ENCODE measurements at regions not wholly inside any gene's neighbourhood (a gene's known extent, or its start where the extent isn't known, plus 50 kb on each side); places are given as distances from the start of the nearest gene placed in this dataset.
"Not testable (repeated sequence)": the region's sequence is repeated elsewhere in the genome, so short reads cannot be mapped to it uniquely, and the experiment has no call there.

- no peak for TF ChIP-seq CTCF (IDR thresholded peaks at IDR 0.05; ENCODE audit: low read depth, low read length, missing control alignments)
- no peak for DNase-seq (ENCODE audit: extremely low read depth, low read depth)
- H3K4me3 ChIP-seq (replicated peaks; ENCODE audit: low read depth, low read length): no peak overlapping the region
These were observed 427.7 kb downstream of the FUT8 start for GRCh38 chr14:65840118-65840751.

- DNase-seq (ENCODE audit: extremely low read depth, low read depth): no peak
- no peak overlapping the region for H3K4me3 ChIP-seq (replicated peaks; ENCODE audit: low read depth, low read length)
- TF ChIP-seq CTCF (IDR thresholded peaks at IDR 0.05; ENCODE audit: low read depth, low read length, missing control alignments): no peak
These were observed 428.3 kb downstream of the FUT8 start for GRCh38 chr14:65840786-65841185.

GRCh38 chr14:65846196-65846868 lies 433.8 kb downstream of the FUT8 start:
- no peak for TF ChIP-seq CTCF (IDR thresholded peaks at IDR 0.05; ENCODE audit: low read depth, low read length, missing control alignments)
- DNase-seq (ENCODE audit: extremely low read depth, low read depth): no peak
- no peak overlapping the region for H3K4me3 ChIP-seq (replicated peaks; ENCODE audit: low read depth, low read length)

- no peak for TF ChIP-seq CTCF (IDR thresholded peaks at IDR 0.05; ENCODE audit: low read depth, low read length, missing control alignments)
- DNase-seq (ENCODE audit: extremely low read depth, low read depth): no peak
- H3K4me3 ChIP-seq (replicated peaks; ENCODE audit: low read depth, low read length): no peak overlapping the region
These were observed 434.7 kb downstream of the FUT8 start for GRCh38 chr14:65847075-65847847.

GRCh38 chr14:65847931-65848330 lies 435.4 kb downstream of the FUT8 start:
- H3K4me3 ChIP-seq (replicated peaks; ENCODE audit: low read depth, low read length); DNase-seq (ENCODE audit: extremely low read depth, low read depth): not testable (repeated sequence)

- no peak overlapping the region for H3K4me3 ChIP-seq (replicated peaks; ENCODE audit: low read depth, low read length)
- TF ChIP-seq CTCF (IDR thresholded peaks at IDR 0.05; ENCODE audit: low read depth, low read length, missing control alignments): no peak
- no peak for DNase-seq (ENCODE audit: extremely low read depth, low read depth)
These were observed 436.6 kb downstream of the FUT8 start for GRCh38 chr14:65849091-65849490.

GRCh38 chr14:65849558-65849957 lies 437.0 kb downstream of the FUT8 start:
- no peak for TF ChIP-seq CTCF (IDR thresholded peaks at IDR 0.05; ENCODE audit: low read depth, low read length, missing control alignments)
- no peak overlapping the region for H3K4me3 ChIP-seq (replicated peaks; ENCODE audit: low read depth, low read length)
- no peak for DNase-seq (ENCODE audit: extremely low read depth, low read depth)

Measured in HFF-Myc (cell line).